Middle frontal gyrus (tissue), 1 donor: ENCODE measurements at regions not wholly inside any gene's neighbourhood (a gene's known extent, or its start where the extent isn't known, plus 50 kb on each side); places are given as distances from the start of the nearest gene placed in this dataset.
"Not testable (repeated sequence)": the region's sequence is repeated elsewhere in the genome, so short reads cannot be mapped to it uniquely, and the experiment has no call there.

Source experiments
- DNase-seq: peaks from one replicate; pipeline ENCODE4 v3.0.0-alpha.2; 2015; ENCODE audit warnings: low spot score; ENCODE audit errors: extremely low spot score

DNA sequence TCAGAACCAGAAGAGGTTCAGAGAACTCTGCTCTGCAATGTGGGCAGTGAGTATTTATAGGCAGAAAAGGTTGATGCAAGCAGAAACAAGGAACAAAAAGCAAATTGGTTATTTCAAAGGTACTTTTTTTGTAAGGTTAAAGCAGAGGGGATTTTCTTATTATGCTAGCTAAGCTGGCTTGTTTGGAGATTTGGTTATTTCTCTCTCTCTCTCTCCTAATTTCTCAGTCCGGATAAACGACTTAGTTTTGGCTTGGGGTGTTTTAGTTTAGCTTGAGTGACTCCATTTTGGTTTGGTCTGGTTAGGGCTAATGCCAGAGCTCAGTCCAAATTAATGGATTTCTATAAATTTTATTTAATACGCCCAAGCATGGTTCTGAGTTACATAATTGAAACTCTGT lies 566.8 kb downstream of the SH2D4B start:
- DNase-seq = no peak

- no peak for DNase-seq
These were observed 571.0 kb downstream of the SH2D4B start for GRCh38 chr10:81108516-81109199.

- DNase-seq = no peak
These were observed 571.6 kb downstream of the SH2D4B start for GRCh38 chr10:81109200-81109752.

DNA sequence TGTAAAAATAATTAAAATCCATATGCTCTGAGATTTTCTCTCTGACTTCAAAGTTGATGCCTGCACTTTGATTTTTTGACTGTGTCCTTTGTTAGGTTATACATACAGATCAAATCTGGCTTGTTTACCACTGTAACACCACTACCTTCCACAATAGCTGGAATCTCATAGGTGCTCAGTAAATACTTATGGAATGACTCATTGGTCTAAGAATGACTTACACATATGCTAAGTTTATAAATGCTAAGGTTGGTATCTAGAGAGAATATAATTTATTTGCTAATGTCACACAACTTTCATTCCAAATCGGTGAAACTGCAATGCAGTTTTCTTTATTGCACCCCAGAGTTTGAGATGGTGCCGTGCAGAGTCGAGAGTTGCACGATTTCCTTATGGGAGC lies 578.5 kb downstream of the SH2D4B start:
- no peak for DNase-seq

- no peak for DNase-seq
These were observed 579.3 kb downstream of the SH2D4B start for GRCh38 chr10:81116990-81117389.

- no peak for DNase-seq
These were observed 590.2 kb downstream of the SH2D4B start for GRCh38 chr10:81127931-81128330.

GRCh38 chr10:81130014-81130413 lies 592.3 kb downstream of the SH2D4B start:
- DNase-seq = no peak

DNA sequence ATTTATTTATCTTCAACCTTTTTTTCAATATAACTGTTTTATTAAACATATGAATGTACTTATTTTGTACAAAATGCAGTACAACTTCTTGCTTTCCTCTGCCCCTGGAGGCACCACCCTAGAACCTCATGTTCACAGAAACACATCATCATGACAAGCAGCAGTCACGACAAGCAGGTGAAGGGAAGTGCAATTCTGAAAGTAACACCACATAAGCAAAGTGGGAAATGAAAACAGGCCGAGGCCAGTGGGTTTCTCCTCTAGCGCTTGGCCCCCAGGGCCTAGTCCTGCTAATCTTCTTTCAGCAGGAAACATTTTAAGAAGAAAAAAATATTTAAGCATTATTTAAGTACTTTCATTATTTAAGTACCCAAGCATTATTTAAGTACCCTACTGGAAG lies 598.1 kb downstream of the SH2D4B start:
- DNase-seq = no peak

DNA sequence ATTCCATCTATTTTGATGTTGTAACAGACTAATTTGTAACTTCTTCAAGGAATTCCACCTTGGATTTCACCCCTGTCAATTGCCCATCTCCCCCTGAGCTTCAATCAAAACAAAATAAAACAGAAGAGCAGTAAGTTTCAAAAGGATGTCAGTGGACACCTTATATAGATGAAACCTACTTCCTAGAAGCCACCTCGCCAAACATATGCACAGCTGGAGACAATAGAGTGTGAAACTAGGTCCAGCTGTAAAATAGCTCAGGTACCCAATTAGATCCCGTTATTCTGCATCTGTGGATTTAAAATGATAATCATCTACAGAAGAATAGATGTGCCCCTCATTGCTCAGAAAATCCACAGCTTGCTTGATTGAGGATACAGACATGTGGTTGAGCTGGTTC lies 598.6 kb downstream of the SH2D4B start:
- no peak for DNase-seq

DNA sequence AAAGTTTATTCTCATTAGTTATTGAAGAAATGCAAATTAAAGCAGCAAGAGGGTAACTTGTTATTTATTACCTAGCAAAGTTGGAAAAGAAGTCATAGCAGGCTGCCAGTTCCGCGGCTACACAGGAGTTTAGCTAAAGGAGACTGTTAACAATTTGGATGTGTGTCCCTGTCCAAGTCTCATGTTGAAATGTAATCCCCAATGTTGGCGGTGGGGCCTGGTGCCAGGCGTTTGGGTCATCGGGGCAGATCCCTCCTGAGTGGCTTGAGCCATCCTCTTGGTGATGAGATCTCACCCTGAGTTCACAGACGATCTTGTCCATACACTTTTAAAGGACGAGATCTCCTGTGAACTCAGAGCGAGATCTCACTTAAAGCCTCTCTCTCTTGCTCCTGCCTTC lies 608.3 kb downstream of the SH2D4B start:
- DNase-seq = no peak

DNA sequence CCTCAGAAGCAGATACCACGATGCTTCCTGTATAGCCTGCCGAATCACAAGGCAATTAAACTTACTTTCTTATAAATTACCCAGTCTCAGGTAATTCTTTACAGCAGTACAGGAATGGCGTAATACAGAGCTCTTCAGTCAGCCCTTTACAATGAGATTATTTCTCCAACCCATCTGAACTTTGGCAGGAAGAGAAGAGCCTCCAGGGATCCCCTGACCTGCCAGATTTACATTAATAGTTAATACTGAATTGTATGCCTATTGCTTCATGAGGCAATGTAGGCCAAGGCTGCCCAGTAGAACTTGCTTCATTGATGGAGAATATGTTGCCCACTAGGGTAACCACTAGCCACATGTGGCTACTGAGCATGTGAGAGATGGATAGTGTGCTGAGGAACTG lies 608.7 kb downstream of the SH2D4B start:
- no peak for DNase-seq

DNA sequence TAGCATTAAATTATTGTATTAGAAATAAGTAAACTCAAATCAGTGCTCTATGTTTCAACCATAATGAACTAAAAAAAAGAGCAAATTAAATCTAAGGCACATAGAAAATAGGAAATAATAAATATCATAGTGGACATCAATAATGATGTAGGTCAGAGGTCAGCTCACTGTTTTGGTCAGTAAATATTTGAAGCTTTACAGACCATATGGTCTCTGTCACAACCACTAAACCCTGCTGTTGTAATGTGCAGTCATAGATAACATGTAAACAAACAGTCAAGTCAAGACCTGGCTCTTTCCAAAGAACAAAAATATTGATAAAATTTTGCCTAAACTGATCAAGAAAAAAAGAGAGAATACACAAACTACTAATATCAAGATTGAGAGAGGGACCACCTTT lies 615.0 kb downstream of the SH2D4B start:
- DNase-seq = no peak

GRCh38 chr10:81157681-81158080 lies 620.0 kb downstream of the SH2D4B start:
- DNase-seq = no peak

- DNase-seq = no peak
These were observed 640.0 kb downstream of the SH2D4B start for GRCh38 chr10:81177651-81178244.

- no peak for DNase-seq
These were observed 641.6 kb downstream of the SH2D4B start for GRCh38 chr10:81179324-81179723.

- no peak for DNase-seq
These were observed 642.2 kb downstream of the SH2D4B start for GRCh38 chr10:81179805-81180452.

DNA sequence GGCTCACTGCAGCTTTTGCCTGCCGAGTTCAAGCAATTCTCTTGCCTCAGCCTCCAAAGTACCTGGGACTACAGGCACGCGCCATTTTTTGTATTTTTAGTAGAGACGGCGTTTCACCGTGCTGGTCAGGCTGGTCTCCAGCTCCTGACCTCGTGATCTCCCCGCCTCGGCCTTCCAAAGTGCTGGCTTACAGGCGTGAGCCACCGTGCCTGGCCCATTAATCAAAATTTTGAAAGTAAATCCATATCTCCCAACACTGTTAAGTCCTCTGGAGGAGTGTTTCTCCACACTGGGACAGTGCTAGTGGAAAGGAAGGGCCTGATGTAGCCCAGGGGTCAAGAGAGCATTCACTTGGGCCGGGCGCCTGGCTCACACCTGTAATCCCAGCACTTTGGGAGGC lies 644.6 kb downstream of the SH2D4B start:
- DNase-seq = no peak

- no peak for DNase-seq
These were observed 654.6 kb downstream of the SH2D4B start for GRCh38 chr10:81192221-81192788.

- DNase-seq = no peak
These were observed 663.1 kb downstream of the SH2D4B start for GRCh38 chr10:81200801-81201200.

DNA sequence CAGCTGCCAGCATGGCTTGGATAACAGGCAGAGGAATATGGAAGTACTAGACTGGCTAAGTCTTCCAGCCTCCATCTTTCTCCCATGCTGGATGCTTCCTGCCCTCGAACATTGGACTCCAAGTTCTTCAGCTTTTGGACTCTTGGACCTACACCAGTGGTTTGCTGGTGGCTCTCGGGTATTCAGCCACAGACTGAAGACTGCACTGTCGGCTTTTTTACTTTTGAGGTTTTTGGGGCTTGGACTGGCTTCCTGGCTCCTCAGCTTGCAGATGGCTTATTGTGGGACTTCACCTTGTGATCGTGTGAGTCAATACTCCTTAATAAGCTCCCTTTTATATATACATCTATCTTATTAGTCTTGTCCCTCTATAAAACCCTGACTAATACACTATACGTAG lies 667.6 kb upstream of the NRG3 start:
- not testable (repeated sequence) for DNase-seq

GRCh38 chr10:81213370-81213769 lies 661.6 kb upstream of the NRG3 start:
- DNase-seq = no peak

GRCh38 chr10:81215498-81215897 lies 659.5 kb upstream of the NRG3 start:
- no peak for DNase-seq
